IgD-negative memory B cell (primary cell): ENCODE measurements at regions not wholly inside any gene's neighbourhood (a gene's known extent, or its start where the extent isn't known, plus 50 kb on each side); places are given as distances from the start of the nearest gene placed in this dataset.

Experiments
- H3K27ac Mint-ChIP-seq, 3 donors: one replicate each; pipeline ENCODE4 v1.8.0; 2020 to 2022; ENCODE audit warnings: mild to moderate bottlenecking in 3 of 3, mixed read lengths in 3 of 3, moderate library complexity in 1 of 3
- H3K27me3 Mint-ChIP-seq: one replicate; pipeline ENCODE4 v1.8.0; 2021; ENCODE audit warnings: mixed read lengths
- H3K36me3 Mint-ChIP-seq: one replicate; pipeline ENCODE4 v1.8.0; 2020; ENCODE audit warnings: mild to moderate bottlenecking, mixed read lengths
- H3K4me1 Mint-ChIP-seq, 3 donors: one replicate each; pipeline ENCODE4 v1.8.0; 2020 to 2022; ENCODE audit warnings: mixed read lengths in 3 of 3, mild to moderate bottlenecking in 1 of 3
- H3K4me3 Mint-ChIP-seq, 4 donors: one replicate each; pipeline ENCODE4 v1.8.0; 2020 to 2022; ENCODE audit warnings: mild to moderate bottlenecking in 4 of 4, mixed read lengths in 4 of 4, moderate library complexity in 3 of 4
- H3K9me3 Mint-ChIP-seq, 3 donors: one replicate each; pipeline ENCODE4 v1.8.0; 2020 to 2021; ENCODE audit warnings: mixed read lengths in 3 of 3, mild to moderate bottlenecking in 1 of 3

GRCh38 chr20:23235173-23236027 lies 115.2 kb upstream of the NXT1 start:
- Mint-ChIP-seq H3K4me1 (no peaks in the 10 kb centered on the region), H3K27me3 (peaks cover 4% of the 10 kb centered on the region), H3K27ac (no peak overlapping the region), H3K4me3 (no peak overlapping the region), H3K36me3 (peaks cover 2% of the 10 kb centered on the region), H3K9me3 (peaks cover 1 to 28% (median 26%) of the 10 kb centered on the region in 3 donors)

GRCh38 chr20:23234311-23235078 lies 116.1 kb upstream of the NXT1 start:
- Mint-ChIP-seq H3K27ac (no peak overlapping the region), H3K27me3 (peaks cover 4% of the 10 kb centered on the region), H3K36me3 (peaks cover 2% of the 10 kb centered on the region), H3K4me3 (no peak overlapping the region), H3K4me1 (no peaks in the 10 kb centered on the region), H3K9me3 (peaks cover 1 to 26% (median 24%) of the 10 kb centered on the region in 3 donors)

- Mint-ChIP-seq H3K27ac (no peak overlapping the region), H3K27me3 (peaks cover 4% of the 10 kb centered on the region), H3K4me1 (no peaks in the 10 kb centered on the region), H3K4me3 (no peak overlapping the region), H3K36me3 (peaks cover 2% of the 10 kb centered on the region), H3K9me3 (peaks cover 1 to 15% (median 13%) of the 10 kb centered on the region in 3 donors)
These were observed 117.2 kb upstream of the NXT1 start for GRCh38 chr20:23233341-23233740.

- Mint-ChIP-seq H3K4me3 (no peak overlapping the region), H3K36me3 (peaks cover 2% of the 10 kb centered on the region), H3K9me3 (peaks cover 1 to 10% (median 9%) of the 10 kb centered on the region in 3 donors), H3K27me3 (peaks cover under 1% of the 10 kb centered on the region), H3K27ac (no peak overlapping the region), H3K4me1 (no peaks in the 10 kb centered on the region)
These were observed 117.8 kb upstream of the NXT1 start for GRCh38 chr20:23232679-23233308.

GRCh38 chr20:23232219-23232581 lies 118.4 kb upstream of the NXT1 start:
- H3K27ac Mint-ChIP-seq = no peak overlapping the region
- H3K9me3 Mint-ChIP-seq = peaks cover 1 to 7% (median 6%) of the 10 kb centered on the region in 3 donors
- H3K27me3 Mint-ChIP-seq = no peaks in the 10 kb centered on the region
- H3K36me3 Mint-ChIP-seq = peaks cover 2% of the 10 kb centered on the region
- H3K4me1 Mint-ChIP-seq = no peaks in the 10 kb centered on the region
- H3K4me3 Mint-ChIP-seq = no peak overlapping the region

GRCh38 chr20:23231561-23232218 lies 118.9 kb upstream of the NXT1 start:
- Mint-ChIP-seq H3K4me3 (no peak overlapping the region), H3K27ac (no peak overlapping the region), H3K36me3 (peaks cover 2% of the 10 kb centered on the region), H3K9me3 (peaks cover 1 to 5% (median 3%) of the 10 kb centered on the region in 3 donors), H3K27me3 (no peaks in the 10 kb centered on the region), H3K4me1 (no peaks in the 10 kb centered on the region)

GRCh38 chr20:23230766-23231385 lies 119.7 kb upstream of the NXT1 start:
- peaks cover 2% of the 10 kb centered on the region for H3K27me3 Mint-ChIP-seq
- no peak overlapping the region for H3K4me3 Mint-ChIP-seq
- no peaks in the 10 kb centered on the region for H3K4me1 Mint-ChIP-seq
- peaks cover 1 to 5% (median 3%) of the 10 kb centered on the region in 3 donors for H3K9me3 Mint-ChIP-seq
- no peak overlapping the region for H3K27ac Mint-ChIP-seq
- H3K36me3 Mint-ChIP-seq = peaks cover 2% of the 10 kb centered on the region

- no peak overlapping the region for H3K4me3 Mint-ChIP-seq
- H3K9me3 Mint-ChIP-seq = peaks cover 0 to 5% (median 1%) of the 10 kb centered on the region in 3 donors
- H3K27ac Mint-ChIP-seq = peak overlapping the region in 1 of 3 donors; percentile 39
- no peaks in the 10 kb centered on the region for H3K4me1 Mint-ChIP-seq
- peaks cover 2% of the 10 kb centered on the region for H3K27me3 Mint-ChIP-seq
- peaks cover 2% of the 10 kb centered on the region for H3K36me3 Mint-ChIP-seq
These were observed 120.6 kb upstream of the NXT1 start for GRCh38 chr20:23229989-23230388.

GRCh38 chr20:23228912-23229311 lies 121.7 kb upstream of the NXT1 start:
- peaks cover 0 to 5% (median 1%) of the 10 kb centered on the region in 3 donors for H3K9me3 Mint-ChIP-seq
- no peak overlapping the region for H3K4me3 Mint-ChIP-seq
- H3K36me3 Mint-ChIP-seq = peaks cover 2% of the 10 kb centered on the region
- no peaks in the 10 kb centered on the region for H3K4me1 Mint-ChIP-seq
- H3K27ac Mint-ChIP-seq = no peak overlapping the region
- peaks cover 2% of the 10 kb centered on the region for H3K27me3 Mint-ChIP-seq

GRCh38 chr20:23227976-23228375 lies 122.6 kb upstream of the NXT1 start:
- peaks cover 2% of the 10 kb centered on the region for H3K27me3 Mint-ChIP-seq
- no peak overlapping the region for H3K4me3 Mint-ChIP-seq
- no peaks in the 10 kb centered on the region for H3K4me1 Mint-ChIP-seq
- no peak overlapping the region for H3K27ac Mint-ChIP-seq
- H3K9me3 Mint-ChIP-seq = peaks cover under 1 to 5% (median 1%) of the 10 kb centered on the region in 3 donors
- no peaks in the 10 kb centered on the region for H3K36me3 Mint-ChIP-seq

GRCh38 chr20:23227274-23227673 lies 123.3 kb upstream of the NXT1 start:
- no peak overlapping the region for H3K4me3 Mint-ChIP-seq
- no peaks in the 10 kb centered on the region for H3K36me3 Mint-ChIP-seq
- peaks cover 1 to 3% (median 1%) of the 10 kb centered on the region in 3 donors for H3K9me3 Mint-ChIP-seq
- no peak overlapping the region for H3K27ac Mint-ChIP-seq
- H3K4me1 Mint-ChIP-seq = no peaks in the 10 kb centered on the region
- H3K27me3 Mint-ChIP-seq = peaks cover 2% of the 10 kb centered on the region

- H3K36me3 Mint-ChIP-seq = no peaks in the 10 kb centered on the region
- no peak overlapping the region for H3K27ac Mint-ChIP-seq
- peaks cover 2% of the 10 kb centered on the region for H3K27me3 Mint-ChIP-seq
- peaks cover under 1 to 7% (median 3%) of the 10 kb centered on the region in 3 donors for H3K9me3 Mint-ChIP-seq
- H3K4me1 Mint-ChIP-seq = no peaks in the 10 kb centered on the region
- H3K4me3 Mint-ChIP-seq = no peak overlapping the region
These were observed 123.9 kb upstream of the NXT1 start for GRCh38 chr20:23226612-23227265.

- Mint-ChIP-seq H3K27ac (no peak overlapping the region), H3K27me3 (peaks cover 4% of the 10 kb centered on the region), H3K4me1 (no peaks in the 10 kb centered on the region), H3K4me3 (no peak overlapping the region), H3K9me3 (peaks cover 3 to 17% (median 5%) of the 10 kb centered on the region in 3 donors), H3K36me3 (no peaks in the 10 kb centered on the region)
These were observed 125.1 kb upstream of the NXT1 start for GRCh38 chr20:23225407-23226060.
